IMR-90 (cell line): ENCODE measurements at regions not wholly inside any gene's neighbourhood (a gene's known extent, or its start where the extent isn't known, plus 50 kb on each side); places are given as distances from the start of the nearest gene placed in this dataset.

ENCODE experiments used
- ATAC-seq: fragments of 200-7000 bp; cut with Tn5 transposase; 2 replicates; pipeline ENCODE4 v1.9.1; 2020; ENCODE audit warnings: low read depth, mild to moderate bottlenecking, moderate library complexity
- BruUV-seq: library from RNA; stranded (reverse); fragments of 400-500 nt; replicated peaks from 2 replicates; lab custom pipeline; 2021; lab: Mats Ljungman, UMichigan
- CTCF ChIA-PET: fragments of 300-600 bp; formaldehyde crosslinking; extraction: SDS; loops from one replicate; lab custom pipeline; 2021; ENCODE audit warnings: antibody characterized with exemption; lab: Yijun Ruan, JAX
- POLR2A ChIA-PET: fragments of 300-600 bp; sonication (Branson Sonifier 250); formaldehyde crosslinking; loops from one replicate; lab custom pipeline; 2022; ENCODE audit warnings: antibody characterized with exemption; ENCODE audit not compliant: unreplicated experiment; lab: Charles Lee
- DNase-seq: peaks from one replicate; pipeline ENCODE4 v3.0.0; 2013
- H2AFZ ChIP-seq: replicated peaks from 2 replicates; pipeline ENCODE3; 2013; ENCODE audit warnings: low read length, mild to moderate bottlenecking; ENCODE audit not compliant: poor library complexity
- H2AK5ac ChIP-seq: 2 replicates; pipeline ENCODE4 v1.6.1; 2013; ENCODE audit warnings: low read depth, low read length, inconsistent platforms
- H2AK9ac ChIP-seq: replicated peaks from 2 replicates; pipeline ENCODE3; 2013; ENCODE audit warnings: mild to moderate bottlenecking, low read depth, low read length, moderate library complexity; ENCODE audit not compliant: poor library complexity
- H2BK120ac ChIP-seq: 2 replicates; pipeline ENCODE4 v1.6.1; 2013; ENCODE audit warnings: low read depth, low read length, inconsistent platforms
- H2BK15ac ChIP-seq: 3 replicates; pipeline ENCODE4 v1.6.1; 2013; ENCODE audit warnings: low read depth, low read length, inconsistent platforms
- H2BK20ac ChIP-seq: 2 replicates; pipeline ENCODE4 v1.6.1; 2013; ENCODE audit warnings: low read depth, mild to moderate bottlenecking, inconsistent platforms, low read length, moderate library complexity
- H2BK5ac ChIP-seq: 2 replicates; pipeline ENCODE4 v1.6.1; 2013; ENCODE audit warnings: mild to moderate bottlenecking, low read depth, low read length, inconsistent platforms; ENCODE audit not compliant: poor library complexity, severe bottlenecking
- H3K14ac ChIP-seq: replicated peaks from 2 replicates; pipeline ENCODE4 v1.6.1; 2013; ENCODE audit warnings: low read depth, low read length, inconsistent platforms
- H3K18ac ChIP-seq: 2 replicates; pipeline ENCODE4 v1.6.1; 2013; ENCODE audit warnings: low read depth, low read length, control low read depth
- H3K23ac ChIP-seq: 2 replicates; pipeline ENCODE4 v1.6.1; 2013; ENCODE audit warnings: low read depth, low read length, inconsistent platforms
- H3K27ac ChIP-seq: 2 replicates; pipeline ENCODE4 v1.5.1; 2013; ENCODE audit warnings: mild to moderate bottlenecking, control low read depth, low read length; ENCODE audit not compliant: insufficient read depth
- H3K27me3 ChIP-seq: 2 replicates; pipeline ENCODE4 v1.6.1; 2013; ENCODE audit warnings: low read length; ENCODE audit not compliant: control insufficient read depth, insufficient read depth
- H3K36me3 ChIP-seq: 2 replicates; pipeline ENCODE4 v1.6.1; 2013; ENCODE audit warnings: low read length, mixed read lengths; ENCODE audit not compliant: control insufficient read depth, insufficient read depth
- H3K4ac ChIP-seq: 2 replicates; pipeline ENCODE4 v1.6.1; 2013; ENCODE audit warnings: low read depth, low read length, inconsistent platforms
- H3K4me1 ChIP-seq: 2 replicates; pipeline ENCODE4 v1.6.1; 2013; ENCODE audit warnings: low read length, mixed read lengths; ENCODE audit not compliant: control insufficient read depth, insufficient read depth
- H3K4me2 ChIP-seq: 2 replicates; pipeline ENCODE4 v1.6.1; 2013; ENCODE audit warnings: low read depth, mild to moderate bottlenecking, control low read depth, low read length, moderate library complexity
- H3K4me3 ChIP-seq: 2 replicates; pipeline ENCODE4 v1.5.1; 2013; ENCODE audit warnings: low read depth, mild to moderate bottlenecking, control low read depth, low read length, moderate library complexity; ENCODE audit not compliant: insufficient read depth
- H3K56ac ChIP-seq: 2 replicates; pipeline ENCODE4 v1.6.1; 2013; ENCODE audit warnings: low read length, inconsistent platforms; ENCODE audit not compliant: insufficient read depth; ENCODE audit errors: extremely low read depth
- H3K79me1 ChIP-seq, 2 experiments: 2 replicates each; pipeline ENCODE4 v1.6.1; 2013; ENCODE audit warnings: low read length in 2 of 2, inconsistent platforms in 1 of 2, low read depth in 1 of 2
- H3K9ac ChIP-seq: 2 replicates; pipeline ENCODE4 v1.6.1; 2013; ENCODE audit warnings: low read depth, low read length, control low read depth
- H3K9me1 ChIP-seq: 2 replicates; pipeline ENCODE4 v1.6.1; 2013; ENCODE audit warnings: low read length, inconsistent platforms; ENCODE audit not compliant: insufficient read depth
- H3K9me3 ChIP-seq: 2 replicates; pipeline ENCODE4 v1.6.1; 2013; ENCODE audit warnings: low read length; ENCODE audit not compliant: control insufficient read depth, insufficient read depth
- H4K20me1 ChIP-seq: 2 replicates; pipeline ENCODE4 v1.6.1; 2013; ENCODE audit warnings: low read length, inconsistent platforms; ENCODE audit not compliant: insufficient read depth
- H4K5ac ChIP-seq: 2 replicates; pipeline ENCODE4 v1.6.1; 2013; ENCODE audit warnings: mild to moderate bottlenecking, low read depth, low read length, control low read depth
- H4K8ac ChIP-seq, 2 experiments: 2 replicates each; pipeline ENCODE4 v1.6.1; 2013; ENCODE audit warnings: low read depth in 2 of 2, low read length in 2 of 2, control low read depth in 1 of 2, inconsistent platforms in 1 of 2
- H4K91ac ChIP-seq: 2 replicates; pipeline ENCODE4 v1.6.1; 2013; ENCODE audit warnings: low read depth, low read length, inconsistent platforms; ENCODE audit not compliant: insufficient read depth
- BHLHE40 ChIP-seq: fragments of 150-350 bp; IDR thresholded peaks from 2 replicates; pipeline ENCODE4 v1.6.1; 2016; ENCODE audit warnings: mild to moderate bottlenecking, low read depth, low read length
- CEBPB ChIP-seq: IDR thresholded peaks from 2 replicates; pipeline ENCODE4 v1.6.1; 2012; ENCODE audit warnings: low read depth, low read length, improper control_type of control experiment
- CHD1 ChIP-seq: IDR thresholded peaks from 2 replicates; pipeline ENCODE4 v1.6.1; 2012; ENCODE audit warnings: low read depth, low read length, improper control_type of control experiment
- CTCF ChIP-seq: conservative IDR thresholded peaks from 2 replicates; pipeline ENCODE4 v1.5.1; 2012; ENCODE audit warnings: mild to moderate bottlenecking, low read depth, low read length, improper control_type of control experiment
- FOS ChIP-seq: fragments of 150-350 bp; IDR thresholded peaks from 2 replicates; pipeline ENCODE4 v1.6.1; 2016; ENCODE audit warnings: low read depth, low read length
- MAFK ChIP-seq: IDR thresholded peaks from 2 replicates; pipeline ENCODE4 v1.6.1; 2012; ENCODE audit warnings: low read depth, low read length, improper control_type of control experiment
- MAZ ChIP-seq: IDR thresholded peaks from 2 replicates; pipeline ENCODE4 v1.6.1; 2012; ENCODE audit warnings: low read depth, mild to moderate bottlenecking, low read length, improper control_type of control experiment, moderate library complexity, borderline replicate concordance
- MXI1 ChIP-seq: IDR thresholded peaks from 2 replicates; pipeline ENCODE4 v1.6.1; 2012; ENCODE audit warnings: low read depth, mild to moderate bottlenecking, low read length, moderate library complexity, borderline replicate concordance
- NFE2L2 ChIP-seq: fragments of 150-350 bp; IDR thresholded peaks from 2 replicates; pipeline ENCODE4 v1.6.1; 2016; ENCODE audit warnings: low read depth, mild to moderate bottlenecking, low read length
- POLR2A ChIP-seq: IDR thresholded peaks from 2 replicates; pipeline ENCODE4 v1.6.1; 2012; ENCODE audit warnings: mild to moderate bottlenecking, low read depth, low read length
- RAD21 ChIP-seq: IDR thresholded peaks from 2 replicates; pipeline ENCODE4 v1.6.1; 2012; ENCODE audit warnings: low read length, improper control_type of control experiment
- RCOR1 ChIP-seq: IDR thresholded peaks from 2 replicates; pipeline ENCODE4 v1.6.1; 2012; ENCODE audit warnings: mild to moderate bottlenecking, low read length, improper control_type of control experiment; ENCODE audit not compliant: insufficient replicate concordance
- RFX5 ChIP-seq: IDR thresholded peaks from 2 replicates; pipeline ENCODE4 v1.8.0; 2012; ENCODE audit warnings: low read depth, mild to moderate bottlenecking, low read length, moderate library complexity
- SMC3 ChIP-seq: fragments of 150-350 bp; IDR thresholded peaks from 2 replicates; pipeline ENCODE4 v1.6.1; 2016; ENCODE audit warnings: low read depth, mild to moderate bottlenecking, antibody characterized with exemption, low read length, moderate library complexity
- WGBS, 2 experiments: methylation state at CpG; one replicate each; pipeline versions ENCODE4 v1.1.5 to v1.1.7; 2013; ENCODE audit warnings: missing lambda C conversion rate in 2 of 2; ENCODE audit not compliant: insufficient read length in 1 of 2; ENCODE audit errors: extremely low coverage in 2 of 2; 5-methylcytosine and 5-hydroxymethylcytosine counted together
- dilution Hi-C: fragments of 300-500 bp; cut with HindIII; formaldehyde crosslinking; loops from one replicate; pipeline ENCODE4 v1.14.3; 2018; ENCODE audit warnings: low sequenced_read_pairs; ENCODE audit not compliant: unreplicated experiment
- in situ Hi-C: fragments of 300-500 bp; cut with MboI; formaldehyde crosslinking; loops from 3 replicates; pipeline ENCODE4 v1.14.3; 2019; ENCODE audit warnings: low sequenced_read_pairs, inconsistent platforms, mixed read lengths
- intact Hi-C: fragments of 100-400 bp; cut with micrococcal nuclease; formaldehyde crosslinking; loops from 2 replicates; pipeline ENCODE4 v1.10.0; 2022
- TF ChIP-seq, protein P1 (sequence below): fragments of 150-350 bp; IDR thresholded peaks from 2 replicates; pipeline ENCODE4 v1.6.1; 2017; ENCODE audit warnings: mild to moderate bottlenecking, antibody characterized with exemption, low read length, low read depth
- TF ChIP-seq, protein P2 (sequence below): fragments of 150-350 bp; IDR thresholded peaks from 2 replicates; pipeline ENCODE4 v1.6.1; 2016; ENCODE audit warnings: low read depth, mild to moderate bottlenecking, low read length, moderate library complexity, borderline replicate concordance

DNA sequence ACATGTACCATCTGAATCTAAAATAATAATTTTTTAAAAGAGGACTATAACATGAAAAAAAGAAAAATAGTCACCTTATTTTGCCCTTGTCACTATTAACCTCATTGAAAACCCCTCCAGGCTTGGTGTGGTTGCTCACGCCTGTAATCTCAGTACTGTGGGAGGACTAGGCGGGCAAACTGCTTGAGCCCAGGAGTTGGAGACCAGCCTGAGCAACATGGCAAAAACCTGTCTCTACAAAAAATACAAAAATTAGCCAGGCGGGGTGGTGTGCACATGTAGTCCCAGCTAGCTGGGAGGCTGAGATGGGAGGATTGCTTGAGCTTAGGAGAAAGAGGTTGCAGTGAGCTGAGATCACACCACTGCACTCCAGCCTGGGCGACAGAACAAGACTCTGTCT lies 126.3 kb upstream of the KRAS start:
- Histone ChIP-seq H3K14ac (0 out of 2 replicates have a peak overlapping the region, but pooled peaks have one; percentile 50), H3K36me3 (no peaks in the 10 kb centered on the region), H2BK20ac (no peak overlapping the region), H3K9me3 (no peaks in the 10 kb centered on the region), H3K27me3 (no peaks in the 10 kb centered on the region), H4K20me1 (no peaks in the 10 kb centered on the region), H3K79me1 (no peaks in the 10 kb centered on the region), H3K9me1 (peaks cover 3% of the 10 kb centered on the region; the same call in 1 of the 2 replicates), H3K9ac (no peak overlapping the region), H3K4me1 (peaks cover 4% of the 10 kb centered on the region), H2AFZ (no peak overlapping the region), H3K18ac (no peak overlapping the region), H3K56ac (no peak overlapping the region), H2BK15ac (no peak overlapping the region), H2BK5ac (no peak overlapping the region), H3K27ac (no peak overlapping the region), H4K5ac (no peak overlapping the region), H2BK120ac (peak overlapping the region; percentile 69; the same call in 1 of the 2 replicates), H2AK9ac (no peak overlapping the region), H3K4ac (peak overlapping the region; percentile 24; the same call in 1 of the 2 replicates), H2AK5ac (no peak overlapping the region), H3K4me2 (no peak overlapping the region), H4K91ac (no peak overlapping the region), H4K8ac (0 out of 4 replicates have a peak overlapping the region, but pooled peaks of 1 of the 2 experiments have one; percentile 39), H3K4me3 (no peak overlapping the region), H3K23ac (no peak overlapping the region)
- TF ChIP-seq BHLHE40 (no peak), CTCF (no peak), RFX5 (no peak), RAD21 (no peak), MAZ (no peak), SMC3 (no peak), MAFK (no peak), POLR2A (no peak), NFE2L2 (no peak), CHD1 (no peak), CEBPB (no peak), FOS (no peak), RCOR1 (no peak), MXI1 (no peak)
- TF ChIP-seq, protein P1, sequence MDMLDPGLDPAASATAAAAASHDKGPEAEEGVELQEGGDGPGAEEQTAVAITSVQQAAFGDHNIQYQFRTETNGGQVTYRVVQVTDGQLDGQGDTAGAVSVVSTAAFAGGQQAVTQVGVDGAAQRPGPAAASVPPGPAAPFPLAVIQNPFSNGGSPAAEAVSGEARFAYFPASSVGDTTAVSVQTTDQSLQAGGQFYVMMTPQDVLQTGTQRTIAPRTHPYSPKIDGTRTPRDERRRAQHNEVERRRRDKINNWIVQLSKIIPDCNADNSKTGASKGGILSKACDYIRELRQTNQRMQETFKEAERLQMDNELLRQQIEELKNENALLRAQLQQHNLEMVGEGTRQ = no peak
- TF ChIP-seq, protein P2, sequence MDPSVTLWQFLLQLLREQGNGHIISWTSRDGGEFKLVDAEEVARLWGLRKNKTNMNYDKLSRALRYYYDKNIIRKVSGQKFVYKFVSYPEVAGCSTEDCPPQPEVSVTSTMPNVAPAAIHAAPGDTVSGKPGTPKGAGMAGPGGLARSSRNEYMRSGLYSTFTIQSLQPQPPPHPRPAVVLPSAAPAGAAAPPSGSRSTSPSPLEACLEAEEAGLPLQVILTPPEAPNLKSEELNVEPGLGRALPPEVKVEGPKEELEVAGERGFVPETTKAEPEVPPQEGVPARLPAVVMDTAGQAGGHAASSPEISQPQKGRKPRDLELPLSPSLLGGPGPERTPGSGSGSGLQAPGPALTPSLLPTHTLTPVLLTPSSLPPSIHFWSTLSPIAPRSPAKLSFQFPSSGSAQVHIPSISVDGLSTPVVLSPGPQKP = no peak
- ATAC-seq = no peak
- BruUV-seq = no TSS peak
- intact Hi-C loops (no loop called here), dilution Hi-C loops (no loop called here), in situ Hi-C loops (no loop called here)
- no peak for DNase-seq
- ChIA-PET CTCF (no interaction called here), POLR2A (interaction anchor here (0.5 kb wide), 1 partner anchor 10 kb away, joined by 4 read pairs; no protein-coding TSS in a partner anchor)
- WGBS, 2 experiments = no CpG with 5 or more reads among the region's 4 CpGs
